B cell (primary cell): ENCODE measurements at regions not wholly inside any gene's neighbourhood (a gene's known extent, or its start where the extent isn't known, plus 50 kb on each side); places are given as distances from the start of the nearest gene placed in this dataset.

Experiments
- ATAC-seq: fragments of 200-7000 bp; cut with Tn5 transposase; one replicate; pipeline ENCODE4 v1.10.0; 2021; ENCODE audit warnings: low read depth, mild to moderate bottlenecking, moderate number of reproducible peaks, moderate library complexity
- CTCF ChIA-PET: fragments of 350-600 bp; sonication (Branson Sonifier 250); formaldehyde crosslinking; loops from one replicate; lab custom pipeline; 2021; ENCODE audit warnings: antibody characterized with exemption, inconsistent platforms; lab: Charles Lee
- POLR2A ChIA-PET: fragments of 350-600 bp; sonication (Branson Sonifier 250); formaldehyde crosslinking; loops from one replicate; lab custom pipeline; 2021; ENCODE audit warnings: antibody characterized with exemption; lab: Charles Lee
- DNase-seq: peaks from one replicate; pipeline ENCODE4 v3.0.0; 2013
- H2AFZ ChIP-seq: 2 replicates; pipeline ENCODE4 v1.6.1; 2012; ENCODE audit warnings: mild to moderate bottlenecking, low read depth, low read length; ENCODE audit not compliant: insufficient read depth, poor library complexity, severe bottlenecking
- H3K27ac ChIP-seq, 2 donors: 1 replicate in 1 of 2; 2 replicates in 1 of 2; pipeline ENCODE4 v1.5.1; 2012 to 2013; ENCODE audit warnings: low read length in 2 of 2, mild to moderate bottlenecking in 2 of 2, moderate library complexity in 1 of 2
- H3K27me3 ChIP-seq, 4 experiments: fragments of 200-600 bp in 1 of 4; sonication (generic) in 1 of 4; replicated peaks in 1 of 4; 1 replicate in 2 of 4; 2 replicates in 2 of 4; pipeline versions ENCODE4 v1.6.1 to v1.7.0; 2013 to 2016; ENCODE audit warnings: low read length in 3 of 4, mild to moderate bottlenecking in 2 of 4, mixed read lengths in 1 of 4, moderate library complexity in 1 of 4; ENCODE audit not compliant: insufficient read depth in 4 of 4, control insufficient read depth in 3 of 4; ENCODE audit errors: control extremely low read depth in 1 of 4
- H3K36me3 ChIP-seq, 2 experiments: replicated peaks in 1 of 2; 1 replicate in 1 of 2; 2 replicates in 1 of 2; pipeline versions ENCODE4 v1.6.1 to v1.7.1; 2013; ENCODE audit warnings: low read length in 1 of 2; ENCODE audit not compliant: insufficient read depth in 2 of 2, control insufficient read depth in 1 of 2; ENCODE audit errors: control extremely low read depth in 1 of 2, extremely low read depth in 1 of 2
- H3K4me1 ChIP-seq, 2 donors: fragments of 200-600 bp in 1 of 2; sonication (generic) in 1 of 2; 1 replicate in 1 of 2; 2 replicates in 1 of 2; pipeline versions ENCODE4 v1.5.1 to v1.6.1; 2013 to 2017; ENCODE audit warnings: low read length in 2 of 2; ENCODE audit not compliant: control insufficient read depth in 2 of 2, insufficient read depth in 2 of 2
- H3K4me2 ChIP-seq: replicated peaks from 2 replicates; pipeline ENCODE3; 2012; ENCODE audit warnings: mild to moderate bottlenecking, low read depth, low read length; ENCODE audit not compliant: poor library complexity, severe bottlenecking
- H3K4me3 ChIP-seq, 5 experiments: fragments of 200-600 bp in 1 of 5; sonication (generic) in 1 of 5; 1 replicate in 3 of 5; 2 replicates in 2 of 5; pipeline versions ENCODE4 v1.5.1 to v1.7.0; 2011 to 2016; ENCODE audit warnings: low read length in 4 of 5, mild to moderate bottlenecking in 4 of 5, low read depth in 2 of 5, control low read depth in 1 of 5, moderate library complexity in 1 of 5; ENCODE audit not compliant: insufficient read depth in 1 of 5; ENCODE audit errors: control extremely low read depth in 1 of 5, extremely low read depth in 1 of 5
- H3K79me2 ChIP-seq: fragments of 200-600 bp; sonication (generic); one replicate; pipeline ENCODE4 v1.6.0; 2016; ENCODE audit warnings: low read length; ENCODE audit not compliant: control insufficient read depth, insufficient read depth
- H3K9ac ChIP-seq: fragments of 200-600 bp; sonication (generic); 2 replicates; pipeline ENCODE4 v1.6.1; 2017; ENCODE audit warnings: mild to moderate bottlenecking, low read length, moderate library complexity
- H3K9me3 ChIP-seq, 3 donors: one replicate each; pipeline versions ENCODE4 v1.6.1 to v1.7.1; 2013; ENCODE audit warnings: low read length in 2 of 3; ENCODE audit not compliant: control insufficient read depth in 2 of 3, insufficient read depth in 1 of 3; ENCODE audit errors: control extremely low read depth in 1 of 3
- H4K20me1 ChIP-seq: 2 replicates; pipeline ENCODE4 v1.6.0; 2012; ENCODE audit warnings: mild to moderate bottlenecking, low read length; ENCODE audit not compliant: insufficient read depth, control insufficient read depth, poor library complexity, severe bottlenecking
- H3K27ac Mint-ChIP-seq: one replicate; pipeline ENCODE4 v1.8.0; 2021; ENCODE audit warnings: mixed read lengths
- H3K27me3 Mint-ChIP-seq: one replicate; pipeline ENCODE4 v1.8.0; 2021; ENCODE audit warnings: mixed read lengths
- H3K4me1 Mint-ChIP-seq: one replicate; pipeline ENCODE4 v1.8.0; 2021; ENCODE audit warnings: mixed read lengths
- H3K4me3 Mint-ChIP-seq: one replicate; pipeline ENCODE4 v1.8.0; 2021; ENCODE audit warnings: mixed read lengths
- H3K9me3 Mint-ChIP-seq: one replicate; pipeline ENCODE4 v1.8.0; 2022; ENCODE audit warnings: mixed read lengths; ENCODE audit not compliant: insufficient read depth
- EZH2 ChIP-seq: IDR thresholded peaks from 2 replicates; pipeline ENCODE4 v1.6.1; 2012; ENCODE audit warnings: borderline replicate concordance, low read depth, mild to moderate bottlenecking, moderate library complexity, low read length; ENCODE audit not compliant: insufficient read depth, poor library complexity, severe bottlenecking
- WGBS: methylation state at CpG from one replicate; pipeline ENCODE4 v1.1.5; 2013; ENCODE audit warnings: missing lambda C conversion rate; ENCODE audit not compliant: insufficient coverage; 5-methylcytosine and 5-hydroxymethylcytosine counted together
- intact Hi-C: fragments of 100-400 bp; cut with micrococcal nuclease; formaldehyde crosslinking; loops from one replicate; pipeline ENCODE4 v1.10.0; 2022
- TF ChIP-seq, protein P1 (sequence below): fragments of 200-600 bp; IDR thresholded peaks from one replicate; pipeline ENCODE4 v1.8.0; 2022; ENCODE audit warnings: antibody characterized with exemption, mild to moderate bottlenecking

DNA sequence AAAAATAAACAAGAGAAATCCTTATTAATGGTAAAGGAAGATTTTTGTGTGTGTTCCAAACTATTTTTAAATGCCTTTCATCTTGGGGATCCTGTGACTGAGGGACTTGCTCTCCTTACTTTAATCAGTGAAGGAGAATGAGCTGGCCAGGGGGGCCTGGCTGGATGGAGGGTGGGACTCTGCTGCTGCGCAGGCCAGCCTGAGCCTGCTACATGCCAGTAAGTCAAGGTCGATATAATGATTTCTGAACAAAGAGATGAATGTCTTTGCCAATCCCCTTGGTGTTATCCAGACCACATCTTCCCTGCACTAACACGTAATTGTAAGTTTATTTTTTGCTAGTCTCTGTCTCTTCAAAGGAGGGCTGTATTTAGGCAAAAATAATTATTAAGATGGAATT is 1679.2 kb upstream of the TENM3 start:
- Histone ChIP-seq H3K9ac (no peak overlapping the region), H3K36me3 (no peaks in the 10 kb centered on the region), H3K4me3 (no peak overlapping the region), H3K27ac (no peak overlapping the region), H3K79me2 (no peaks in the 10 kb centered on the region), H3K9me3 (peaks cover 0 to 12% (median 0%) of the 10 kb centered on the region in 3 donors), H3K27me3 (no peaks in the 10 kb centered on the region), H3K4me1 (no peaks in the 10 kb centered on the region), H4K20me1 (no peaks in the 10 kb centered on the region), H2AFZ (no peak overlapping the region), H3K4me2 (no peak overlapping the region)
- ChIA-PET CTCF (no interaction called here), POLR2A (no interaction called here)
- no peaks in the 10 kb centered on the region for H3K27me3 Mint-ChIP-seq
- H3K27ac Mint-ChIP-seq, result no peak overlapping the region
- TF ChIP-seq, protein P1, sequence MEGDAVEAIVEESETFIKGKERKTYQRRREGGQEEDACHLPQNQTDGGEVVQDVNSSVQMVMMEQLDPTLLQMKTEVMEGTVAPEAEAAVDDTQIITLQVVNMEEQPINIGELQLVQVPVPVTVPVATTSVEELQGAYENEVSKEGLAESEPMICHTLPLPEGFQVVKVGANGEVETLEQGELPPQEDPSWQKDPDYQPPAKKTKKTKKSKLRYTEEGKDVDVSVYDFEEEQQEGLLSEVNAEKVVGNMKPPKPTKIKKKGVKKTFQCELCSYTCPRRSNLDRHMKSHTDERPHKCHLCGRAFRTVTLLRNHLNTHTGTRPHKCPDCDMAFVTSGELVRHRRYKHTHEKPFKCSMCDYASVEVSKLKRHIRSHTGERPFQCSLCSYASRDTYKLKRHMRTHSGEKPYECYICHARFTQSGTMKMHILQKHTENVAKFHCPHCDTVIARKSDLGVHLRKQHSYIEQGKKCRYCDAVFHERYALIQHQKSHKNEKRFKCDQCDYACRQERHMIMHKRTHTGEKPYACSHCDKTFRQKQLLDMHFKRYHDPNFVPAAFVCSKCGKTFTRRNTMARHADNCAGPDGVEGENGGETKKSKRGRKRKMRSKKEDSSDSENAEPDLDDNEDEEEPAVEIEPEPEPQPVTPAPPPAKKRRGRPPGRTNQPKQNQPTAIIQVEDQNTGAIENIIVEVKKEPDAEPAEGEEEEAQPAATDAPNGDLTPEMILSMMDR, result no peak
- no peak for TF ChIP-seq EZH2
- H3K4me3 Mint-ChIP-seq, result no peak overlapping the region
- DNase-seq, result no peak
- no peak for ATAC-seq
- H3K9me3 Mint-ChIP-seq, result peaks cover 3% of the 10 kb centered on the region
- intact Hi-C loops, result no loop called here
- WGBS, result 83% methylated on average over 2 of the region's 3 CpGs
- no peaks in the 10 kb centered on the region for H3K4me1 Mint-ChIP-seq

DNA sequence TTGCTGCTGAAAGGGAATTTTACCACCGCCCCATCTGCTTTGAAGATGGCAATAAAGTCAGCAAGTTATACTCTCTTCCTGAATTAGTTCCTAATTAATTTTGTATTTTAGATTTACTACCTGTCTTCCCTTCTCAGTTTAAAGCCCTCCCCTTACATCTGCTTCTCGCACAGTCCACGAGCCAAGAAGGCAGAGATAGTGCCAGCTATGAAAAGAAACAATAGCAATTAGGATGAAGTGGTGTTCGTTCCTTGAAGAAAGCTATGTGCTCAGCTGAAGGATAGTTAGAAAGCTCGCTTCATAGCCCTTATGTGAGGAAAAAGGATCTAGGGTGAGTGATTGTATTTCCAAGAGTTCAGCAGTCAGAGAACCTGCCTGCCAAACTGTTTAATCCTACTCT is 1678.8 kb upstream of the TENM3 start:
- CTCF ChIA-PET, result no interaction called here
- no peak overlapping the region for H3K4me2 ChIP-seq
- H2AFZ ChIP-seq, result no peak overlapping the region
- H4K20me1 ChIP-seq, result no peaks in the 10 kb centered on the region
- 93% methylated on average over 3 of the region's 5 CpGs for WGBS
- H3K79me2 ChIP-seq, result no peaks in the 10 kb centered on the region
- H3K27ac ChIP-seq, result no peak overlapping the region
- H3K36me3 ChIP-seq, result no peaks in the 10 kb centered on the region
- TF ChIP-seq, protein P1, result no peak
- no peak for TF ChIP-seq EZH2
- POLR2A ChIA-PET, result no interaction called here
- Mint-ChIP-seq H3K4me1 (no peaks in the 10 kb centered on the region), H3K27me3 (no peaks in the 10 kb centered on the region), H3K4me3 (no peak overlapping the region), H3K9me3 (peaks cover 3% of the 10 kb centered on the region), H3K27ac (no peak overlapping the region)
- no peaks in the 10 kb centered on the region for H3K27me3 ChIP-seq
- H3K4me3 ChIP-seq, result no peak overlapping the region
- DNase-seq, result no peak
- intact Hi-C loops, result no loop called here
- H3K9ac ChIP-seq, result no peak overlapping the region
- peaks cover 0 to 12% (median 0%) of the 10 kb centered on the region in 3 donors for H3K9me3 ChIP-seq
- no peaks in the 10 kb centered on the region for H3K4me1 ChIP-seq
- no peak for ATAC-seq
